LHCN-M2 (cell line): ENCODE measurements at regions not wholly inside any gene's neighbourhood (a gene's known extent, or its start where the extent isn't known, plus 50 kb on each side); places are given as distances from the start of the nearest gene placed in this dataset.

ENCODE experiments used
- DNase-seq: peaks from one replicate; pipeline ENCODE4 v3.0.0-alpha.2; 2012; ENCODE audit warnings: low read depth

DNA sequence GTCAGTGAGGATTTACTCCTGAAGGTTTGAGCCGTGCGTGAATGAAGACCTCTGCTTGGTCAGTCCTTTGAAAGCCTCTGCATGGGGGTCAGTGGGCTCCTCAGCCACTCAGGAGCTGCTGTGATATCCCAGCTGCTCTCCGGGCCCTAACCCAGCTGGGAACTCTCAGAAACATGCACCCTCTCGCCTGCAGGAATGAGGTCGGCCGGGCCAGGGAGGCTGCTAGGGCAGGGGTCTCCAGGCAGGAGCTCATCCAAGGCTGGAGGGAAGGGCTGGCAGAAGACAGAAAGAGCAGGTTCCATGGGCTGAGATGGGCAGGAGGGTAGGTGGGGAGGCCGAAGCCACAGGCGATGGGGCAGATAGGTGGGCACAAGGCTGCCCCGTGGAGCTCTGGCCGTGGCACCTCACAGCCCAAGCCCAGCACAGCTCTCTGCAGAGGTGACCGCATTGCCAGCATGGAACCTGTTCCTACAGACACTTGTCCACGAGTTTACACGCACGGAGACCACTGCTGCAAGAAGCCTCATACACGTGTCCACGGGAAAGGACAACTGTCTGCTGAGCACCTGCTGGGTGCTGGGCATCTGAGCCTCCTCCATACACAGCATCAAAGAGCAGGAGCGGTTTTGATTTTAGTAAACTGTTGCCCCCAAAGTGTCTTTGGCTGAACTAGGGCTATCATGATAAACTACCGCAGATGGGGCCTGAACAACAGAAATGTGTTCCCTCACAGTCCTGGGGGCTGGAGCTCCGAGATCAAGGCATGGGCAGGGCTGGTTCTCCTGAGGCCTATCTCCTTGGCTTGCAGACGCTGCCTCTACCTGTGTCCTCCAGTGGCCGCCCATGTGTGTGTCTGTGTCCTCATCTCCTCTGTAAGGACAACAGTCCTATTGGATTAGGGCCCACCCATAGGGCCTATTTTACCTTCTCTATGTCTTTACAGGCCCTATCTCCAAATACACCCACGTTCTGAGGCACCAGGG lies 85.2 kb upstream of the ADAMTS2 start:
- DNase-seq = no peak

GRCh38 chr5:179427676-179428056 lies 82.4 kb upstream of the ADAMTS2 start:
- DNase-seq = no peak

DNA sequence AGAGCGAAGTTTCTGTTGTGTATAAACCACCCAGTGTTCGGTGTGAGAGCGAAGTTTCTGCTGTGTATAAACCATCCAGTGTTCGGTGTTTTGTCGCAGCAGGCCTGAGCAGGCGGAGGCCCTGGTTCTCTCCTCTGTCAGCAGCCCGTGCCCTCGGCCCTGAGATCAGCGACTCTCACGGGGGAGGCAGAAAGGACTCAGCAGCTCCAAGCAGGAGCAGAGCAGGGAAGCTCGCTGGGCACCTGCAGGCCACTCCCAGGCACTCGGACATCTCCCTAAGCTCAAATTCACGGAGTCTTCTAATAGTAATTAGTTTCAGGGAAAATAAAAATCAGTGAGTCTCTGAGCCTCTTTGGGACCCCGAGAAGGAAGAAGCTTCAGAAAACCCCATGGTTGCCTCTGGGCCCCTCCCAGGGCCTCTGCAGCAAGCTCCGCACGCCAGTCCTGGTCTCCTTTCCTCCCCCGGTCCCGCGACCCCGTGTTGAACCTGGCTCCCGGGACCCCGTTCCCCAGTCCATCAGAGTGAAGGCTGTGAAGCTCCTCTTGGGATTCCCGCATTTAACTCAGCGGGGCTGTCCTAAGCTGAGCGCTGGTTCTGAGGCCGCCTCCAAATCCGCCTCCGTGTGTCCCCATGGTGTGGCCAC lies 81.9 kb upstream of the ADAMTS2 start:
- no peak for DNase-seq

- DNase-seq = no peak
Observed at GRCh38 chr5:179422908-179423481, 77.7 kb upstream of the ADAMTS2 start.

- DNase-seq = peak; percentile 23
Observed at GRCh38 chr5:179422213-179422855, 77.1 kb upstream of the ADAMTS2 start.

- DNase-seq = peak; percentile 7
Observed at GRCh38 chr5:179421144-179421901, 76.1 kb upstream of the ADAMTS2 start.

- no peak for DNase-seq
Observed at GRCh38 chr5:179420476-179420875, 75.2 kb upstream of the ADAMTS2 start.

DNA sequence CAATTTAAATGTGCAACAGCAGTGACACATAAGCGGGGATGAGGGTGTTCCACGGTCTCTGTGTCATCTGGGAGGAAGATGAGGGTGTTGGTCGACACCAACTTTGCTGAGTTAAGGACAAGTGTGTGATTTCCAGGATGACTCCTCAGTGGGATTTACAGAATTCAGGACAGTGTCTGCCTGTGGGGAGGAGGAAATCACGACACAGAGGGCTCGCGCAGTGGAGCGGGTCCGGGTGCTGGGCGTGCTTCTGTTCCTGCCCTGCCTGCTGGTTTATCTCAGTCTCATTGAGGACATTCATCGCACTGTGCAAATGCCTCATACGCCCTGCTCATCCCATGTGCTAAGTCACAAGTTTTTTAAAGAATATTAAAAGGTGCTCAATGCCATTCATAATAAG lies 73.7 kb upstream of the ADAMTS2 start:
- no peak for DNase-seq

DNA sequence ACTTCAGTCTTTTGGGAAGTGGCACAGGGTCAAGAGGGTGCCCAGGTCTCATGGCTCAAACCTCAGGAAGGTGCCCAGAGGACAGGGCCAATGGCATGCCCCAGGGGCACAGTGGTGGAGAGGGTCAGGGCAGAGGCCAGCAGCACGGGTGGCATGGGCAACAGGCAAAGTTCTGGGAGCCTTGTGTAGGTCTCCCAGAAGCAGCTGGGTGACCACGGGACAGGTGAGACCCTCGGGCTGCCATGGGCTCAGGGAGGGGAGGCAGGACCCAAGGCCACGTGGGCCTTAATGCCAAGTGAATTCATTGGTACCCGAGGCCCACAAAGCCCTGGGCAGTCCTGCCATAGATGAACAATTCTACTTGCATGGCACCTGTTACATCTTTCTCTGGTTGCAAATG lies 72.4 kb upstream of the ADAMTS2 start:
- DNase-seq = no peak

- no peak for DNase-seq
Observed at GRCh38 chr5:179417016-179417415, 71.8 kb upstream of the ADAMTS2 start.

GRCh38 chr5:179416114-179416822 lies 71.0 kb upstream of the ADAMTS2 start:
- no peak for DNase-seq

DNA sequence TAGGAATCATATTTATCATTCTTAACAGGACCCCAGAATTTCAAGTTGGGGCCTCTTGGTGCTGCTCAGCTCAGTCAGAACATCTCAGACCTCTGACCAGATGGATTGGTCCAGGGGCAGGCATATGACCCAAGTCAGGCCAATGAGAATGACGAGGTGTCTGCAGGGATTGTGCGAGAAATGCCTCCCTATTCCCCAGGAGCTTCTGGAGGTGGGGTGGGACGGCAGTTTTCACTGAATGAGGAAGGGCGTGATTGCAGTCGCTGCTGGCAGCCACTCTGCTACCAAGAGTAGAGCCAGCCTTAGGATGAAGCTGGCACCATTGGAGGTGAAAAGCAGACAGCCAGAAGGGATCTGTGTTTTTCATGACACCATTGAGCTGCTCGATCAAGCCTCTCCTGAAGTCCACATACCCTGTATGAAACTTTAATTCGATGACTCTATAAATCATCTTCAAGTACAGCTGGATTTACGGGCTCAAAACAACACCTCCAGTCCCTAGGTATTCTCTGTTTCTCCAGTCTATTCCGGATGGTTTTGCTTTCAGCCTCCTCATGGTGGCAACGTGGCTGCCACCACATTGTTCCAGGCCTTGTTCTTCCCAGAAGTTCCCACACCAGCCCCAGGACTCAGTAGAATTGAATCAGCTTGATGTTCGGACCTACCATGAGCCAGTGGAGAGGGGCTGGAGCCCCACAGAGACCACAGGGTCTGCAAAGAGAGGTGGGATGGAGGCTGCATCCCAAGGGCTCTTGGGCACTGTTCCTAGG lies 70.2 kb upstream of the ADAMTS2 start:
- DNase-seq = no peak

DNA sequence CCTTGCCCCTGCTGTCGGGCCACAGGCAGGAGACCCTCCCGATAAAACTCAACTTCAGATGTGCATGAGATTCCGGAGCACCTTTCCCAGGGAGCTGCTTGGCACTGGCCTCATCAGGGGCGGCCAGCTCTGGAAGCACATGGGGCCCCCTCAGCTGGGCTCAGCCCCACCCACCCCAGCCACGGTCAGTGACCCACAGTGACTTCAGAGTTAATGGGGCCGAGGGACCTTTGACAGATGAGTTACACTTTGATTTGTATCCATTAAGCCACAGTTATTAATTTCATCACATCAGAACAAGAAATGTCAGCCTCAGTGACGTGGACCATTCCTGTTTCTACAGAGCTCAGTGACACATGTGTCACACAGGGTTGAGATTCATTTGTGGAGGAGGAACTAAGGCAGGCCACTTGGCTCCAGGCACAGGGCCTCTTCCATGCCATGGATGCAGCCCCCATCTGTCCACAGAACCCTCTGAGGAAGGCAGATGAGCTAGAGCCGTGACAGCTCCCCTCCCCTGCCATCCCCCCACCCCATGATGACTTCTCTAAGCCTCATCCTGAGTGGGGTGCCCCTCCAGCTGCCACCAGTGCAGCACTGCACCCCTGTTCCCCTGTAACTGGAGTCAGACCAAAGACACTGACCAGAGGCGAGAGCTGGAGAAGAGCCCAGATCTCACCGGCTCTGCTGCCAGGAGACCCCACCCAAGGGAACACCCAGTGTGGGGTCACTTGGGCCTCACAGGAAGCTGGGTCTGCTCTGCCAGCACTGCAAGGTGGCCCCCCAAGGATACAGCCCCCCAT lies 69.4 kb upstream of the ADAMTS2 start:
- no peak for DNase-seq

DNA sequence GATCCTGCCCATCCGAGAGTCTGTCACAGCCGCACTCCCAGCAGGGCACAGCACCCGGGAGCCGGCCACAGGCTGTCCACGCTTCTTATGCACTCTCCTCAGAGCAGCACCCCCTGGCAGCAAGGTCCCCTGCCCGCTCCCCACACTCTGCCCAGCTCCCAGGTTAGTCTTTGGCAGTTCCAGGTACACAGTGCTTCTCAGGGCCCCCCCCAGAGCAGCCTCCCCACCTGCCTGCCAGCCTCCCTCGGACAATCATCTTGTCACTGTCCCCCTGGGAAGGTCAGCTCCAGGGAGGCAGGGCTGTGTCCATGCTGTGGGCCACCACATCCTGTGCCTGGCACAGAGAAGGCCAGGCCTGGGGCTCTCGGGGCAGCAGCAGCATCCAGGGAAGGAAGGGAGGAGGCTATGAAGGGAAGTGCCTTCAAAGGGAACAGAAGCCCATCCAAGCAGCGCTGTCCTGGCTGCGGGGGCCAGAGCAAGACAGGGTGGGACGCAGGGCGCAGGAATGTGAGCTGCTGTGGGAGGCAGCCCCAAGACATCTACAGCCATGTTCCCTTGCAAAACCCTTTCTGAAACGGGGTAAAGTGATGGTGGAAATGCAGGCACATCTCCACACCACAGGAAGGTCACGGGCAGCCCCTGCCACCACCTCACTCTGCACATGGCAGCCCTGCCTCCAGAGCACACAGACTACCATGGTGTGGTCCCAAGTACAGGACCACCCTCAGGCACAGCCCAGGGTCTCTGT lies 68.6 kb upstream of the ADAMTS2 start:
- no peak for DNase-seq

DNA sequence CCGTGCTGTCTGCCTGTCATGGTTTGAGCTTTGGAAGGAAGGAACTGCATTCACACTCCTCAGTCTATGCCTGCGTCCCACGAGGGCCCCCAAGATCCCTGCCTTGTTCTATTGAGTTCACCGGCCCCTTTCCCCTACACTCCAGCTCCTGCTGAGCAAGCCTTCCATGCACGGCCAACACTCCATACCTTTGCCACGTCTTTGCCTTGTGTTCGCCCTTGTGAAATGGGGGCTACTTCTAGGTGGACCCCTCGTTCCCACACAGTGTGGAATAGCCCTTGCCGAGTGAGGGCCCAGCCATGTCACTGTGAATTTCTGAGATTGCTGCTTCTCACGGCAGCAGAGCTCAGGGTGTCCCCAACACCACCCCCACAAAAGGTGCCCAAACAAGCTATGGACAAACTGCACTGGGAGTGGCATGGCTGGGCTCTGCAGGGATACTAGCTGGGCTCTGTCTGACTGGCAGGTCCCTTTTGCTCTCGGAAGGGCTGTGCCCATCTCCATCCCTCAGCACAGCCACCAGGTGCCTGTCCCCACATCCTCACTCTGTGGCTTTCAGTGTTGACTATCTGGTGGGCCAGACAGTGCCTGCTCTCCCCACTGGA lies 67.9 kb upstream of the ADAMTS2 start:
- DNase-seq = no peak

- no peak for DNase-seq
Observed at GRCh38 chr5:179411161-179411841, 66.0 kb upstream of the ADAMTS2 start.
